HEK293 (cell line): ENCODE measurements at regions not wholly inside any gene's neighbourhood (a gene's known extent, or its start where the extent isn't known, plus 50 kb on each side); places are given as distances from the start of the nearest gene placed in this dataset.

Experiments used
- ZNF155 ChIP-seq: fragments of 450-650 bp; formaldehyde crosslinking; IDR thresholded peaks from 2 replicates; pipeline ENCODE4 v1.5.1; 2016; ENCODE audit warnings: missing biosample characterization, missing genetic modification characterization
- TF ChIP-seq, protein P1 (sequence below): fragments of 450-650 bp; formaldehyde crosslinking; IDR thresholded peaks from 2 replicates; pipeline ENCODE4 v1.5.1; 2016; ENCODE audit warnings: missing biosample characterization, missing genetic modification characterization

DNA sequence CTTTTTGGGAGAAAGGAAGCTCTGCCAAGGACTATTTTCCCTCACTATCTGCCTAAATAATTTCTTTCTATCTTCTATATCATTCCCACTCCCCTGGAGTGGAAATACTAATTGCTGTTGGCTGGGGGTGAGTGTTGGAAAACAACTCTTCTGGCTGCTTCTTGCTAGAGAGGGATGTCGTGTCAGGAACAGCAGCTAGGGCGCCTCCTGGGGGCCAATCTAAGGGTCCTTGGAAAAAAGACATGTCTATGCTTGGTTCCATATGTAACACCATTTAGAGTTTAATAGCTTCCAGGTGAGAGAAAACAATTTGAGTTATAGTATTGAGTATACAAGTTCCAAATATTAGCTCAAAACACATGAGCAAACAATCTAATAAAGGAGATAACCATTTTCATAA lies 111.3 kb downstream of the MAGEE1 start:
- no peak for TF ChIP-seq ZNF155
- TF ChIP-seq, protein P1, sequence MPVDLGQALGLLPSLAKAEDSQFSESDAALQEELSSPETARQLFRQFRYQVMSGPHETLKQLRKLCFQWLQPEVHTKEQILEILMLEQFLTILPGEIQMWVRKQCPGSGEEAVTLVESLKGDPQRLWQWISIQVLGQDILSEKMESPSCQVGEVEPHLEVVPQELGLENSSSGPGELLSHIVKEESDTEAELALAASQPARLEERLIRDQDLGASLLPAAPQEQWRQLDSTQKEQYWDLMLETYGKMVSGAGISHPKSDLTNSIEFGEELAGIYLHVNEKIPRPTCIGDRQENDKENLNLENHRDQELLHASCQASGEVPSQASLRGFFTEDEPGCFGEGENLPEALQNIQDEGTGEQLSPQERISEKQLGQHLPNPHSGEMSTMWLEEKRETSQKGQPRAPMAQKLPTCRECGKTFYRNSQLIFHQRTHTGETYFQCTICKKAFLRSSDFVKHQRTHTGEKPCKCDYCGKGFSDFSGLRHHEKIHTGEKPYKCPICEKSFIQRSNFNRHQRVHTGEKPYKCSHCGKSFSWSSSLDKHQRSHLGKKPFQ (tag by site-specific recombination): no peak
